ENCODE measurements at regions not wholly inside any gene's neighbourhood (a gene's known extent, or its start where the extent isn't known, plus 50 kb on each side); places are given as distances from the start of the nearest gene placed in this dataset.

DNA sequence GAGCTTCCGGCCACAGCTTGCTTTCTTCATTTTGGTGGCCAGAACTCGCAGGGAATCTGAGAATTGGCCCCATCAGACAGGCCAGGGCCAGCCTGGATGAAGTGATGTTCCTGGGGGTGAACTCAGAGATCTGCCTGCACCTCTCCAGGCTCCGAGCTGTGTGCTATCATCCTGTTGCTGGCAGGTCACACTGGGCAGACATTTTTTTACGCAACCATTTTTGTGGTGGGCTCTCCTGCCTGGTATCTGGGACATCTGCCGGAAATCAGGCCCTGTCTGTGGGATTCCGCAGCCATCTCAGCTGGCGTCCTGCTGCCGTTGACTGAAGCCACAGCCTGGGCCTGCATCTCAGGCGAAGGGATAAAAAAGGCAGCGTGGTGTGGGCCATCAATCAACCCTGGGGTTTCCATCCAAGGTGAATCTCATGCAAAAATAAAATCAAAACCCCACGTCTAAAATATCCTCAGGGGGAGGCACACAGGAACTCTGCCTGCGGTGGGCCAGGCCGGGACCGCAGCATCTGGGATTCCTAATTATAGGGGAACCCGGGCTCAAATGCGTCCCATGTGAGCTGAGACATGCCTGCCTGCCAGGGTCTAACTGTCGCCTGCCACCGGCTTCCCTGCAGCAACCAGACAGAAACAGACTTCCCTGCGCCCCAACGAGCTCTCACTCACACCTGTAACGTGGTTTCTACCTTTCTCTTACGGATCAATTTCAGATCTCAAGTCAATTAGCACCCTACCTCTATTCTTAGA is 174.3 kb downstream of the SYK start:
- intact Hi-C loops (cut with micrococcal nuclease): no loop called here
- H2AFZ ChIP-seq (ENCODE audit: low read length): no peak overlapping the region
- H3F3A ChIP-seq (ENCODE audit: low read length, unreplicated experiment): no peaks in the 10 kb centered on the region
- ATAC-seq (no peak), DNase-seq (no peak)
- ChIA-PET CTCF (no interaction called here), POLR2A (ENCODE audit: unreplicated experiment) (interaction anchor here (0.6 kb wide), 1 partner anchor 316 kb away, joined by 3 read pairs; no protein-coding TSS in a partner anchor)
- H3K79me2 ChIP-seq (ENCODE audit: low read length): no peaks in the 10 kb centered on the region
- H3K9me2 ChIP-seq (replicated peaks; ENCODE audit: low read length): no peaks in the 10 kb centered on the region
- no peak overlapping the region for H3K4me2 ChIP-seq (ENCODE audit: low read length)
- TF ChIP-seq, protein P1, sequence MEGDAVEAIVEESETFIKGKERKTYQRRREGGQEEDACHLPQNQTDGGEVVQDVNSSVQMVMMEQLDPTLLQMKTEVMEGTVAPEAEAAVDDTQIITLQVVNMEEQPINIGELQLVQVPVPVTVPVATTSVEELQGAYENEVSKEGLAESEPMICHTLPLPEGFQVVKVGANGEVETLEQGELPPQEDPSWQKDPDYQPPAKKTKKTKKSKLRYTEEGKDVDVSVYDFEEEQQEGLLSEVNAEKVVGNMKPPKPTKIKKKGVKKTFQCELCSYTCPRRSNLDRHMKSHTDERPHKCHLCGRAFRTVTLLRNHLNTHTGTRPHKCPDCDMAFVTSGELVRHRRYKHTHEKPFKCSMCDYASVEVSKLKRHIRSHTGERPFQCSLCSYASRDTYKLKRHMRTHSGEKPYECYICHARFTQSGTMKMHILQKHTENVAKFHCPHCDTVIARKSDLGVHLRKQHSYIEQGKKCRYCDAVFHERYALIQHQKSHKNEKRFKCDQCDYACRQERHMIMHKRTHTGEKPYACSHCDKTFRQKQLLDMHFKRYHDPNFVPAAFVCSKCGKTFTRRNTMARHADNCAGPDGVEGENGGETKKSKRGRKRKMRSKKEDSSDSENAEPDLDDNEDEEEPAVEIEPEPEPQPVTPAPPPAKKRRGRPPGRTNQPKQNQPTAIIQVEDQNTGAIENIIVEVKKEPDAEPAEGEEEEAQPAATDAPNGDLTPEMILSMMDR (conservative IDR thresholded peaks at IDR 0.05; ENCODE audit: low read depth, low read length): no peak
- TF ChIP-seq EZH2 (IDR thresholded peaks at IDR 0.05; ENCODE audit: low read length, unreplicated experiment) (no peak), EZH2phosphoT487 (IDR thresholded peaks at IDR 0.05; ENCODE audit: borderline replicate concordance, low read length) (no peak)
- H3K9me3 ChIP-seq (ENCODE audit: low read length): no peaks in the 10 kb centered on the region
- peaks cover 22% of the 10 kb centered on the region; the same call in 1 of the 2 replicates for H3K4me1 ChIP-seq (ENCODE audit: insufficient read depth, low read length)
- no peak overlapping the region for H3K27ac ChIP-seq (ENCODE audit: low read length)
- no peak overlapping the region for H3K9ac ChIP-seq (ENCODE audit: low read length)
- no peaks in the 10 kb centered on the region for H3K27me3 ChIP-seq (ENCODE audit: low read length)
- BruUV-seq (replicated peaks): no TSS peak
- H3K36me3 ChIP-seq (ENCODE audit: low read depth, low read length): no peaks in the 10 kb centered on the region
- no peak overlapping the region for H3K4me3 ChIP-seq (ENCODE audit: low read length)
- no peaks in the 10 kb centered on the region for H4K20me1 ChIP-seq (ENCODE audit: low read length)

DNA sequence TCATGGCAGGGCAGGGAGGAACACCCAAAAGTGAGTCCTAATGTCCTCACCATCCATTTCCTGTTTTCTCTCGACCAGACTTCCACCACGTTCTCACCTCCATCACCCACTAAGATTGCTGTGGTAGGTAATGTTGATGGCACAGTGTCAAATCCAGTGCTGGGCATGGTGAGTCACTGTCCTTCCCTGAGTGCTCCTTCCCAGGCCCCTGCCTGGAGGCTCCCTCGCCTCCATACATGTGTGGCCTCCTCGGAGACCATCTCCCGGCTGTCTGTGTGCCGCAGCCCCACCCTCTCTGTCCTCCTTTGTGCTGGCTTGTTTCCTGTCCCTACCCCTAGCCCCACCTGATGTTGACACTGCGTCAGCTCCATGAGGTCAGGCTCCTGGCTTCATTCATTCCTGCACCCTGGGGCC is 177.5 kb downstream of the SYK start:
- Histone ChIP-seq H2AFZ (ENCODE audit: low read length) (peak overlapping the region; percentile 63), H3K9ac (ENCODE audit: low read length) (no peak overlapping the region), H3K79me2 (ENCODE audit: low read length) (no peaks in the 10 kb centered on the region), H3K36me3 (ENCODE audit: low read depth, low read length) (no peaks in the 10 kb centered on the region), H4K20me1 (ENCODE audit: low read length) (no peaks in the 10 kb centered on the region), H3K4me3 (ENCODE audit: low read length) (no peak overlapping the region), H3K27ac (ENCODE audit: low read length) (peak overlapping the region; percentile 54), H3K4me2 (ENCODE audit: low read length) (peak overlapping the region; percentile 14; the same call in 1 of the 2 replicates), H3K9me3 (ENCODE audit: low read length) (no peaks in the 10 kb centered on the region), H3F3A (ENCODE audit: low read length, unreplicated experiment) (no peaks in the 10 kb centered on the region), H3K27me3 (ENCODE audit: low read length) (no peaks in the 10 kb centered on the region), H3K9me2 (replicated peaks; ENCODE audit: low read length) (no peaks in the 10 kb centered on the region), H3K4me1 (ENCODE audit: insufficient read depth, low read length) (peaks cover 15% of the 10 kb centered on the region; the same call in 1 of the 2 replicates)
- no TSS peak for BruUV-seq (replicated peaks)
- intact Hi-C loops (cut with micrococcal nuclease): no loop called here
- TF ChIP-seq, protein P1 (conservative IDR thresholded peaks at IDR 0.05; ENCODE audit: low read depth, low read length): no peak
- TF ChIP-seq EZH2phosphoT487 (IDR thresholded peaks at IDR 0.05; ENCODE audit: borderline replicate concordance, low read length) (no peak), EZH2 (IDR thresholded peaks at IDR 0.05; ENCODE audit: low read length, unreplicated experiment) (no peak)
- ChIA-PET CTCF (no interaction called here), POLR2A (ENCODE audit: unreplicated experiment) (no interaction called here)
- ATAC-seq (peak; percentile 73), DNase-seq (peak; percentile 73)

DNA sequence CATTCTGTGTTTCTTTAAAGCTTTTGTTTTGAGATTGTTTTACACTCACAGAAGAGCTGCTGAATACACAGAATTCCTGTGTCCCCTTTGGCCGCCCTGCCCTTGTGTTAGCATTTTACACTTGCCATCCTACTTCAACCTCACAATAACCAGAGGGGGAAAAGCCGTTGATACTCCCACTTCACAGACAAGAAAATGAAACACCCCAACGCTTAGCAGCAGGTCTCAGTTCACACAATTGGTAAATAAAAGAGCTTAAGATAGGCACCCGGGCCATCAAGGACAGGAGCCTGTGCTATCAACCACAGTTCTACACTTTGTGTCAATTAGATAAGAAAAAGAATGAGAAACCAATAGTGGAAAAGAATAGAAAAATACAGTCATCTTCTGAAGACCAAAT is 178.0 kb downstream of the SYK start:
- Histone ChIP-seq H3K36me3 (ENCODE audit: low read depth, low read length) (no peaks in the 10 kb centered on the region), H3K27me3 (ENCODE audit: low read length) (no peaks in the 10 kb centered on the region), H3K79me2 (ENCODE audit: low read length) (no peaks in the 10 kb centered on the region), H3F3A (ENCODE audit: low read length, unreplicated experiment) (no peaks in the 10 kb centered on the region), H3K4me2 (ENCODE audit: low read length) (peak overlapping the region; percentile 14; the same call in 1 of the 2 replicates), H3K9me3 (ENCODE audit: low read length) (no peaks in the 10 kb centered on the region), H3K9me2 (replicated peaks; ENCODE audit: low read length) (no peaks in the 10 kb centered on the region), H4K20me1 (ENCODE audit: low read length) (no peaks in the 10 kb centered on the region), H2AFZ (ENCODE audit: low read length) (peak overlapping the region; percentile 63), H3K9ac (ENCODE audit: low read length) (no peak overlapping the region), H3K4me3 (ENCODE audit: low read length) (no peak overlapping the region), H3K4me1 (ENCODE audit: insufficient read depth, low read length) (peaks cover 14% of the 10 kb centered on the region; the same call in 1 of the 2 replicates), H3K27ac (ENCODE audit: low read length) (peak overlapping the region; percentile 54)
- ATAC-seq: no peak
- intact Hi-C loops (cut with micrococcal nuclease): no loop called here
- TF ChIP-seq, protein P1 (conservative IDR thresholded peaks at IDR 0.05; ENCODE audit: low read depth, low read length): no peak
- no peak for TF ChIP-seq EZH2phosphoT487 (IDR thresholded peaks at IDR 0.05; ENCODE audit: borderline replicate concordance, low read length)
- POLR2A ChIA-PET (ENCODE audit: unreplicated experiment): no interaction called here
- DNase-seq: no peak
- CTCF ChIA-PET: no interaction called here
- BruUV-seq (replicated peaks): no TSS peak

Measured in PC-3 (cell line).